ENCODE measurements at regions not wholly inside any gene's neighbourhood (a gene's known extent, or its start where the extent isn't known, plus 50 kb on each side); places are given as distances from the start of the nearest gene placed in this dataset.

DNA sequence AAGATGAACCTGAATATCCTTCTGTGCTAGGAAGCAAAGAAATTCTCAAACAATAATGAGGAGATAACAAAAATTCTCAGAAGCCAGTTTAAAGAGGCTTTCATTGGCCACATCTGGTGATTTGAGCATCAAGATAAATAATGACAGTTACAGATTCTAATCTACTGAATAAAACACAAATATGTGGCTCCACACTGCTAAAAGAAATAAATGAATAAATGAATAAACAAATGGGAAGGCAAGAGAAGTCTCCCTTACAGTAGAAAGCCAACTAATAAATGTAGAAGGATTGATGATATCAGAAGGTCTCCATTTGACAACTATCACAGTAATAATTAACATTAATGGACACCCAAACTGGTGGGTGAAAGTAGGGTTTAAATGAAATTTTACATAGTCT is 54.6 kb upstream of the ADAM23 start:
- DNase-seq (no peak), FAIRE-seq (no peak)
- Histone ChIP-seq H3K4me3 (ENCODE audit: low read depth in 1 of 3, low read length in 3 of 3) (no peak overlapping the region), H3K4me1 (ENCODE audit: control insufficient read depth in 3 of 3, insufficient read depth in 2 of 3, low read depth in 1 of 3, low read length in 2 of 3) (no peaks in the 10 kb centered on the region), H3K27ac (ENCODE audit: low read depth in 1 of 3, low read length in 2 of 3) (no peak overlapping the region), H3K36me3 (ENCODE audit: control insufficient read depth in 3 of 3, insufficient read depth in 2 of 3, low read depth in 1 of 3, low read length in 3 of 3) (no peaks in the 10 kb centered on the region), H3K9me3 (ENCODE audit: control insufficient read depth in 2 of 2, insufficient read depth in 1 of 2, low read depth in 1 of 2, low read length in 1 of 2) (no peaks in the 10 kb centered on the region), H3K27me3 (ENCODE audit: control insufficient read depth in 3 of 3, insufficient read depth in 3 of 3, low read length in 3 of 3) (no peaks in the 10 kb centered on the region)

DNA sequence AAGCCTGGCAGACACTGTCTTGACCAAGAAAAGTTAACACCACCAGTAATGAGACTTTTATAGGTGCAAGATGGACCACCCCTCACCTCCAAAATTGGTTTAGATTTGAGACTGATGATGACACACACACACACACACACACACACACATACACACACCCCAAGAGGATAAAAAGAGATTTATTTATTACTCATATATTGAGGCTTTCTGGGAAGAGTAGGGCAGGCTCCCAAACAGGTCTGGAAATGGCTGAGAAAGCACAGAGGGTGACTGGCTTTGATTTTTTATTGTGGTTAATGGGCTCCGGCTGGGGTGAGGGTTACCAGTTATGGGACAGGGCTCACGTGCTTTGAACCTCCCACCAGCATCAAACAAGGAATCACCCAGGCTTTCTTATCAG is 54.2 kb upstream of the ADAM23 start:
- no peaks in the 10 kb centered on the region for H3K4me1 ChIP-seq (ENCODE audit: control insufficient read depth in 3 of 3, insufficient read depth in 2 of 3, low read depth in 1 of 3, low read length in 2 of 3)
- DNase-seq = no peak
- 48 to 69% (median 60%) methylated on average over 2 of the region's 2 CpGs for WGBS, 3 donors
- H3K9me3 ChIP-seq (ENCODE audit: control insufficient read depth in 2 of 2, insufficient read depth in 1 of 2, low read depth in 1 of 2, low read length in 1 of 2) = peaks cover 0 to 4% of the 10 kb centered on the region in 2 donors
- no peaks in the 10 kb centered on the region for H3K27me3 ChIP-seq (ENCODE audit: control insufficient read depth in 3 of 3, insufficient read depth in 3 of 3, low read length in 3 of 3)
- H3K36me3 ChIP-seq (ENCODE audit: control insufficient read depth in 3 of 3, insufficient read depth in 2 of 3, low read depth in 1 of 3, low read length in 3 of 3) = no peaks in the 10 kb centered on the region
- H3K27ac ChIP-seq (ENCODE audit: low read depth in 1 of 3, low read length in 2 of 3) = no peak overlapping the region
- no peak for FAIRE-seq
- H3K4me3 ChIP-seq (ENCODE audit: low read depth in 1 of 3, low read length in 3 of 3) = no peak overlapping the region

DNA sequence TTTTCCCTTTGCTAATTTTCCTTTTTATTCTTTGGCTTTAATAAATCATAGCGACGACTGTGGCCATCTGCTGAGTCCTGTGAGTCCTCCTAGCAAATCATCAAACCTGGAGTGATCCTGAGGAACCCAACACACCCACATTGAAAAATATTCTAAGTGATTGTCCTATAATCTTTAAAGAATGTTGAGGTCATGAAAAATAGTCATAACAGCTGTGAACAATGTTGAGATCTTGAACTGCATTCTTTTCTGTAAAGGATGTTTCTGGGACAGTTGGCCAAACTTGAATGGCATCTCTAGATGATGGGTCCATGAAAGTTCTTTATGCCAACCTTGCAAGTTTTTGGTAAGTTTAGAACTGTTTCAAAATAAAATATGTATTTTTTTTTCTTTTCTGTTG is 53.2 kb upstream of the ADAM23 start:
- Histone ChIP-seq H3K9me3 (ENCODE audit: control insufficient read depth in 2 of 2, insufficient read depth in 1 of 2, low read depth in 1 of 2, low read length in 1 of 2) (peaks cover 0 to 5% of the 10 kb centered on the region in 2 donors), H3K27ac (ENCODE audit: low read depth in 1 of 3, low read length in 2 of 3) (no peak overlapping the region), H3K36me3 (ENCODE audit: control insufficient read depth in 3 of 3, insufficient read depth in 2 of 3, low read depth in 1 of 3, low read length in 3 of 3) (no peaks in the 10 kb centered on the region), H3K27me3 (ENCODE audit: control insufficient read depth in 3 of 3, insufficient read depth in 3 of 3, low read length in 3 of 3) (no peaks in the 10 kb centered on the region), H3K4me3 (ENCODE audit: low read depth in 1 of 3, low read length in 3 of 3) (no peak overlapping the region), H3K4me1 (ENCODE audit: control insufficient read depth in 3 of 3, insufficient read depth in 2 of 3, low read depth in 1 of 3, low read length in 2 of 3) (no peaks in the 10 kb centered on the region)
- DNase-seq (no peak), FAIRE-seq (no peak)
- 84 to 98% (median 94%) methylated on average over 2 of the region's 2 CpGs for WGBS, 3 donors

DNA sequence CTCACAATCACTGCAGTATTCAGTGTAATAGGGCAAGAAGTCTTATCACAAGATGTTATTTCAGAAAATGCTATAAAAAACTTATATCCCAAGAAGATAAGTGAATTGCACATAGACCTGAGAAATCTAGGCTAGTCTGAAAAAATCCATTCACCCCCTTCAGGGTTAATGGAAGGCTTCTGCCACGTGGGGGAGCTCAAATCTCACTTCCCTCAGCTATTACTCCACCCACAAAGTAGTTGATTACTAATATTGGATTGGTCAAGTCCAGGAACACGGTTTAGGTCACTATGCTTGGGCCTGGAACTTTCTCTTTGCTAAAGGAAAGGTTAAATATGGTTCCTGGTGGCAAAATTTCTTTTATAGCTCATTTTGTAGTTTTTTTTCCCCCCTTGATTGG is 51.2 kb upstream of the ADAM23 start:
- WGBS, 3 donors = 10 to 12% (median 12%) methylated on average over 2 of the region's 2 CpGs
- Histone ChIP-seq H3K4me3 (ENCODE audit: low read depth in 1 of 3, low read length in 3 of 3) (no peak overlapping the region), H3K4me1 (ENCODE audit: control insufficient read depth in 3 of 3, insufficient read depth in 2 of 3, low read depth in 1 of 3, low read length in 2 of 3) (no peaks in the 10 kb centered on the region), H3K36me3 (ENCODE audit: control insufficient read depth in 3 of 3, insufficient read depth in 2 of 3, low read depth in 1 of 3, low read length in 3 of 3) (no peaks in the 10 kb centered on the region), H3K27me3 (ENCODE audit: control insufficient read depth in 3 of 3, insufficient read depth in 3 of 3, low read length in 3 of 3) (no peaks in the 10 kb centered on the region), H3K9me3 (ENCODE audit: control insufficient read depth in 2 of 2, insufficient read depth in 1 of 2, low read depth in 1 of 2, low read length in 1 of 2) (peaks cover 0 to 5% of the 10 kb centered on the region in 2 donors), H3K27ac (ENCODE audit: low read depth in 1 of 3, low read length in 2 of 3) (no peak overlapping the region)
- DNase-seq (peak in 1 of 2 donors; percentile 15), FAIRE-seq (no peak)

Measured in small intestine (tissue), 7 donors.